ENCODE measurements at regions not wholly inside any gene's neighbourhood (a gene's known extent, or its start where the extent isn't known, plus 50 kb on each side); places are given as distances from the start of the nearest gene placed in this dataset.

GRCh38 chr1:229000187-229000586 is 264.9 kb downstream of the RHOU start:
- TF ChIP-seq EZH2 (IDR thresholded peaks at IDR 0.05; ENCODE audit: borderline replicate concordance, low read depth, low read length, poor library complexity, severe bottlenecking) (no peak), CTCF (conservative IDR thresholded peaks at IDR 0.05; ENCODE audit: low read depth, low read length) (no peak)
